ENCODE measurements at regions not wholly inside any gene's neighbourhood (a gene's known extent, or its start where the extent isn't known, plus 50 kb on each side); places are given as distances from the start of the nearest gene placed in this dataset.

- intact Hi-C loops (cut with micrococcal nuclease), result no loop called here
- ATAC-seq (no peak), DNase-seq (no peak)
Measured at GRCh38 chr3:59290358-59290757, 240.5 kb upstream of the CFAP20DC start.

DNA sequence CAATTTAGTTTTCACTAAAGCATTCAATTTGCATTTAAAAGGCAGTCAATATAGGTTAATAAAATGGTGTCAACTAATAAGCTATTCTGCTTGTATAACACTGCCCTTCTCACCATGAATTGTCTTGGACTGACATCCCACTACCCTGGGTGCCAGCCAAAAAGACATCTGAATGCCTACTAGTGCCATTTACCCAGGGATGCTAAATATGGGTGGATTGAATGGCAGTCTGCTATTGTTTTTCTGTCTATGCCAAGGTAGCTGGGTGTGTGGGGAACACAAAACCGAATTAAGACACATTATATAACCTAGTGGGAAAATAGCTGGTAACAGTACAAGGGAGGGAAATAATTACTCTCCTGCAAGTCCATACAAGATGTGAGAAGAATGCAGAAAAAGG is 240.0 kb upstream of the CFAP20DC start:
- DNase-seq, result no peak
- ATAC-seq, result no peak
- intact Hi-C loops (cut with micrococcal nuclease), result no loop called here

DNA sequence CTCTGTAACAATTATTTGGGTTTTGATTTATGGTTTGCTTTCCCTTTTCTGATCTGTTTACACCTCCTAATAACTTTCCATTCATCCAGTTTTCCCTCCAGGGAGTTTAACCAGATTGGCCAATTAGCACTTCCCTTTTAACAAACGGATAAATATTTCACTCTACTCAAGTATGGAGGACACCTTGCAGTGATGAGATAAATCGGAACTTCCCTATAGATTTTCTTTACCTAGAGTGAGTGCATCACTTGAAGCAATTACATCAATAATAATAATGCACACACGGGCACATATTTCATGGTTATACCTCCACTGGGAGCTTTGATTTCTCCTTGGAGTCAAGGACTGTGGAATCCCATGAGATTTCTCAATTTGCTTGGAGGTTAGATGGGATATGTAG is 239.1 kb upstream of the CFAP20DC start:
- ATAC-seq (no peak), DNase-seq (no peak)
- intact Hi-C loops (cut with micrococcal nuclease), result no loop called here

- ATAC-seq (peak; percentile 64), DNase-seq (peak; percentile 46)
- intact Hi-C loops (cut with micrococcal nuclease), result no loop called here
Measured at GRCh38 chr3:59286791-59287531, 237.1 kb upstream of the CFAP20DC start.

GRCh38 chr3:59285560-59285959 is 235.7 kb upstream of the CFAP20DC start:
- intact Hi-C loops (cut with micrococcal nuclease), result no loop called here
- DNase-seq (no peak), ATAC-seq (no peak)

DNA sequence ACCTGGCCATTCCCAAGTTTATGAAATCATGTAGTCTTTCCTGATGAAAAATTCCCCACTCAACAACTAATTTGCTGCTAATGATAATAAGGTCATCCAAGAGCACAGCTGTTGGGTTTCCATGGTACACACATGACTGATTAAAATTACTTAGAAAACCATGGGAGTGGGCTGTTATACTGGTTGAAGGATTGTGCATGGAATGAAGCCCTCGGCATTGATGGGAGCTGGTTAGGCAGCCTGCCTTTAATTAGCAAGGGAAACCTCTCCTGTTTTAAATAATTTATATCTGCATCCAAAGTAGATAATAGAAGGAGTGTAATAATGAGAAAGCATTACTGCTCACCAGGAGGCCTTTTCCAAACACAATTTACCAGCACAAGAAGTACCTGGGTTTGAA is 235.1 kb upstream of the CFAP20DC start:
- ATAC-seq (no peak), DNase-seq (no peak)
- intact Hi-C loops (cut with micrococcal nuclease), result no loop called here

DNA sequence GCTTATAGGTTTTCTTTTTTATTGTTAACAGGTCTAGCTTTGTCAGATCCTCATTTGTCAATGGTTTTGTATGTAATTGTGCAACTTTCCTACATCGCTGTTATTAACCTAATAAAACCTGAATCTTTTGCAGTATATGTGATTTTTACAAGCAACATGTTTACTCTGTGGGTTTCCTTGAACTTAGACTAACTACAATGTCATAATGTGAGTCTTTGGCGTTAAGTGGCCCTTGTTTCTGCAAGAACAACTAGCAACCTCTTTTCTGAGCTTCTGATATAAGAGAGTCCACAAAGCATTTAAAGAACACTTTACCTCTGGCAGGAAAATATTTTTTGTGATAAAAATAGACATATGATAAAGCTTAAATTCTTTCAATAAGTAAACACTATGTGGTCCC is 230.3 kb upstream of the CFAP20DC start:
- ATAC-seq, result no peak

DNA sequence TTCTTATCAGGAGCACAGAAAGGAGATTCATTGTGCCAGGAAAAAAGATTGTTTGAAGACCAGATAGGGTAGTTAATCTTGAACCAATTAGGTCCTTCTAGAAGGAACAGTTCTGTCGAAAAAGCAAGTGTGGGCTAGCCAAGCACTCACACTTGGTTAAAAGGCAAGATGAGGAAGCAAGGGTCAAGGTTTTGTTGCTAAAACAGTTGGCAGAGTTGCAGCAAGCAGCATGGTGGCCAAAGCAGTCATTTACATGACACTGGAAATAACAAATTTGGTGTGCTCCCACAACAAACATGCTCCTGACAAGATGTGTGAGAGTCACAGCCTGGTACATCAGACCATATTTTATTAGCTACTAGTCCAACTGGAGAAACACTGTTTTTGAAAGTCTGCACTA is 228.0 kb upstream of the CFAP20DC start:
- ATAC-seq, result no peak
- intact Hi-C loops (cut with micrococcal nuclease), result no loop called here
- DNase-seq, result no peak

More for the DNA sequence above, 230.3 kb upstream of the CFAP20DC start:
- no peak for DNase-seq
- intact Hi-C loops (cut with micrococcal nuclease), result no loop called here

GRCh38 chr3:59277201-59277600 is 227.4 kb upstream of the CFAP20DC start:
- intact Hi-C loops (cut with micrococcal nuclease), result no loop called here
- no peak for DNase-seq
- no peak for ATAC-seq

DNA sequence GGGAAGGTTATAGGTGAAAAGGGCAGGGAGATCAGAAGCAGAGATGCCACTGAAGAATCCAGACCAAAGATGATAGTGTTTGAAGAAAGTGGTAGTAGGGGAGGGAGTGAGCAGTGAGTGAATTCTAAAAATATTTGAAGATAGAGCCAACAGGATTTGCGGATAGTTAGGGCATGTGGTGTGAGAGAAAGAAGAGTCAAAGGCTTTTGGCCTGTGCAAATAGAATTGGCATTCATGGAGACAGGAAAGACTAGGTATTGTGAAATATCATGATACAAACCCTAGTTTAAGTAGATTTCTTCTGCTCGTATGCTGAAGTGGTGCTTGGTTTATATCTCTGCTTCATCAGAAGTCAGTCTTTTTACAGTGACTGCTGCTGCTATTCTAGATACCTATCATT is 224.2 kb upstream of the CFAP20DC start:
- intact Hi-C loops (cut with micrococcal nuclease), result no loop called here

DNA sequence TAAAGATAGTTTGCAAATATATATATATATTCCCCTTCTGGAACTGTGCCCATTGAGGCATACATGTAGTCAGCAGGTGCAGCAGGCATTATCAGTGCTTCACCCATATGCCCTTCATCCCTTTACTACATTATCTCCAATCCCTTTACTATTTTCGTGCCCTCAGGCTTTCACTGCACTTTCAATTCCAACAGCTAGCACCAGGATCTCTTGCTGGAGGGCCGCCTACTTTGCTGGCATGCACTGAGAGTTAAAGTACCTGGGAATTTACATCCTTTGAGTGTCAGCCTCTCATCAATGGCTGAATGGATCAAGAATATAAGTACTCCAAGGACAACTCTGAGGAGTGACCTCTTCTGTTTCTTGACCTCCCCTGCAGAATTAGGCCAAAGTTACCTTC is 222.1 kb upstream of the CFAP20DC start:
- no peak for DNase-seq
- ATAC-seq, result no peak
- intact Hi-C loops (cut with micrococcal nuclease), result no loop called here

More for the DNA sequence above, 224.2 kb upstream of the CFAP20DC start:
- ATAC-seq, result no peak
- no peak for DNase-seq

DNA sequence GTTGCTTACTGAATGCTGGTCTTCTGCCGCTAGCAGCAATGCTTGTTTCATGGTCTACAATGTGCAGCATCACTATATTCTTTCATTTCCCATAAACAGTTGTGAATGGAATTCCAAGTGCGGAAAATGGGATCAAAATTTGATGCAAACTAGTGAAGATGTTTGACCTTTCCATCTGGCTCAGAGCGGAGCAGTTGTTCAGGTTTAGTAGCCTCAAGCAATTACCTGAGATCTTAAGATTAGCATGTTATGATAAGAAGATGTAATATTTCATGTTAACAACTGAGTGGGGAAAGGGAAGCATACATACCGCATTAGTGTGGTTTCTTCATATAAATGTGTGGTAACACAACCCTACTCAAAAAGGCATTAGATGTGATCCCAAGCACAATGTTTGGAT is 221.1 kb upstream of the CFAP20DC start:
- intact Hi-C loops (cut with micrococcal nuclease), result no loop called here
- DNase-seq (no peak), ATAC-seq (no peak)

DNA sequence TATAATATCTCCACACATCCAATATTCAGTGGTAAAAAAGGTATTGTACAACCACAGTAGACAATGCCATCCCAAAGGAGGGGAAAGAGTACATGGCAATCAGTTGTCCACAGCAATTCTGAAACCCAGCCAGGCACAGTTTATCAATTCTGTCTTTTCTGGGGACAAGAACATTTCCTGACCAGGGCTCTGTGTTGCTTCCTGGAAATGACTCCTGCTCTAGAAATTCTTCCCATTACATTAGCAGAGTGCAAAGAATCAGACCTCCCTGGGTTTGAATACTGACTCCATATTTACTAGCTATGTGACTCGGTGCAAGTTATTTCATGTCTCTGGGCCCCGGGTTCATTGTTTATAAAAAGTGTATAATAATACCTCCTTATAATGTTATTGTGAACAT is 220.4 kb upstream of the CFAP20DC start:
- ATAC-seq (no peak), DNase-seq (no peak)
- intact Hi-C loops (cut with micrococcal nuclease), result no loop called here

DNA sequence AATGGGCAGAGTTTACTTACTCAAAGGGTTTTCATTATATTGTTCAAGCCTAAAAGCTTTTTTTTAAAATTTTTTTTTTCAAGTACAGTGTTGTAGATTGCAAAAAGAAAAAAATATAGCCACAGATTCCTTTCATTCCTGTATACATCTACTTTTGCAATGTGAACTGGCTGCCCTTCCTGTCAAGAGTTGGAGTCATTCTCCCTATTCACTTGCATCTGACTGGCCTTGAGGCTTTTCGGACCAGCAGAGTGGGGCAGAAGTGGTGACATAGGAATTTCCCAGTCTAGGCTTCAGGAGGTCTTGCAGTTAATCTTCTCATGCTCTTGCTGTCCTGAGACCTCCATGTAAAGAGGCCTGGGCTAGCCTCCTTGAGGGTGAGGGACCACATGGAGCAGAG is 218.3 kb upstream of the CFAP20DC start:
- no peak for DNase-seq
- intact Hi-C loops (cut with micrococcal nuclease), result no loop called here
- ATAC-seq, result no peak

- intact Hi-C loops (cut with micrococcal nuclease), result no loop called here
- DNase-seq (no peak), ATAC-seq (no peak)
Measured at GRCh38 chr3:59267021-59267420, 217.2 kb upstream of the CFAP20DC start.

- ATAC-seq, result no peak
- DNase-seq, result no peak
- intact Hi-C loops (cut with micrococcal nuclease), result no loop called here
Measured at GRCh38 chr3:59266551-59266950, 216.7 kb upstream of the CFAP20DC start.

GRCh38 chr3:59265566-59265965 is 215.7 kb upstream of the CFAP20DC start:
- intact Hi-C loops (cut with micrococcal nuclease), result no loop called here
- ATAC-seq, result no peak
- DNase-seq, result no peak

DNA sequence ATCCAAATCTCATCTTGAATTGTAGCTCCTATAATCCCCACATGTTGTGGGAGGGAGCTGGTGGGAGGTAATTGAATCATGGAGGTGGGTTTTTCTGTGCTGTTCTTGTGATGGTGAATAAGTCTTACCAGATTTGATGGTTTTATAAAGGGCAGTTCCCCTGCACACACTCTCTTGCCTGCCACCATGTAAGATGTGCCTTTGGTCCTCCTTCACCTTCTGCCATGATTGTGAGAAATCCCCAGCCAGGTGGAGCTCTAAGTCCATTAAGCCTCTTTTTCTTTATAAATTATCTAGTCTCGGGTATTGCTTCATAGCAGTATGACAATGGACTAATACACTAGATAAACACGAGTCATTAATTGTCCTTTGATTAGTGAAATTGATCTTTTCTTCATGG is 214.5 kb upstream of the CFAP20DC start:
- intact Hi-C loops (cut with micrococcal nuclease), result no loop called here
- ATAC-seq, result no peak
- no peak for DNase-seq

DNA sequence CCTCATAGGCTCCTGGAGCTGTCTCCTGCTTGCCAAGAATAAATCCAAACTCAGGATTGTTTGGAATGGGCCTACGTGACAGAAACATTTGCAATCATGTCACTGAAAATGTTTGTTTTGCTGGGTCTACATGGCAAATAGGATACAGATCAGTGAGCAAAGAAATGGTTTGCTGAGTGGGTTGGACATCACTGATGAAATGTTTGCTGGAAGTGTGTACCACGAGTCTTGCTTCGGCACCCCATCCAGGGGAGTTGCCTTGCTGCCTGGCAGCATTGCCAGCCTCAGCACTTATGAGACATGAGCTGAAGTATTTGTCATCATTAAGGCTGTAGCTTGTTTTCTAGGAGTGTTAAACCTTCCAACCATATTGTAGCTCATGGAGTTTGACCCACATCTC is 213.3 kb upstream of the CFAP20DC start:
- no peak for DNase-seq
- ATAC-seq, result no peak
- intact Hi-C loops (cut with micrococcal nuclease), result no loop called here

DNA sequence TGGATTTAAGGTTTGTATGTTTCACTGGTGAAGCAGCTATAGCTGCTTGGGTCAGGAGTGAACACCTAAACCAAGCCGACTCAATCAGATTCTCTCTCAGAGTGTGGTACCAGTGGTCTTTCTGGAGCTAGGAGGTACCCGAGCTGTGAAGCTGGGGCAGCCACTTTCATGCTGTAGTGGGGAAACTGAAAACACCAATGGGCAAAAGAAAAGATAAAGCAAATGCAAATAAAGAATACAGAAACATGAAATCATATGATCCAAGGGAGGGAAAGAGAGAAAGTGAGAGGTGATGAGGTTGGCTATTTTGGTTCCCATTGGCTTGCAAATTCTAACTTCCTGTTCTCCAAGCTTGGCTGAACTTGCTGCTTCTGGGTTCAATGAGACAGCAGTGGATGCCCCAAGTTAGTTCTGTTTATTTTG is 212.3 kb upstream of the CFAP20DC start:
- intact Hi-C loops (cut with micrococcal nuclease), result no loop called here
- no peak for DNase-seq
- no peak for ATAC-seq

- ATAC-seq (peak; percentile 86), DNase-seq (no peak)
- intact Hi-C loops (cut with micrococcal nuclease), result no loop called here
Measured at GRCh38 chr3:59261009-59261408, 211.2 kb upstream of the CFAP20DC start.

Measured in left ventricle myocardium superior (tissue), 1 donor.